Subcutaneous abdominal adipose tissue (tissue), 5 donors: ENCODE measurements at regions not wholly inside any gene's neighbourhood (a gene's known extent, or its start where the extent isn't known, plus 50 kb on each side); places are given as distances from the start of the nearest gene placed in this dataset.
"Not testable (repeated sequence)": the region's sequence is repeated elsewhere in the genome, so short reads cannot be mapped to it uniquely, and the experiment has no call there.

Experiments used
- H3K27ac ChIP-seq: one replicate; pipeline ENCODE4 v1.7.0; 2013; ENCODE audit warnings: low read depth, mild to moderate bottlenecking, inconsistent platforms, low read length, moderate library complexity
- H3K27me3 ChIP-seq, 5 donors: one replicate each; pipeline ENCODE4 v1.7.0; 2013; ENCODE audit warnings: low read length in 5 of 5, inconsistent platforms in 1 of 5; ENCODE audit not compliant: control insufficient read depth in 5 of 5, insufficient read depth in 4 of 5
- H3K36me3 ChIP-seq, 5 donors: one replicate each; pipeline ENCODE4 v1.7.0; 2013; ENCODE audit warnings: low read length in 5 of 5; ENCODE audit not compliant: control insufficient read depth in 5 of 5, insufficient read depth in 5 of 5
- H3K4me1 ChIP-seq, 5 donors: one replicate each; pipeline ENCODE4 v1.7.0; 2013; ENCODE audit warnings: low read length in 5 of 5, mild to moderate bottlenecking in 3 of 5, moderate library complexity in 1 of 5; ENCODE audit not compliant: control insufficient read depth in 5 of 5, insufficient read depth in 5 of 5
- H3K4me3 ChIP-seq, 5 donors: one replicate each; pipeline ENCODE4 v1.7.0; 2013; ENCODE audit warnings: low read length in 5 of 5, low read depth in 1 of 5
- H3K9ac ChIP-seq, 5 donors: one replicate each; pipeline ENCODE4 v1.7.0; 2013; ENCODE audit warnings: low read length in 5 of 5, mild to moderate bottlenecking in 4 of 5, moderate library complexity in 3 of 5
- H3K9me3 ChIP-seq, 5 donors: one replicate each; pipeline ENCODE4 v1.7.0; 2013; ENCODE audit warnings: low read length in 5 of 5; ENCODE audit not compliant: control insufficient read depth in 5 of 5
- donor health status: healthy.
- donor health status: healthy.
- donor health status: healthy.
- donor health status: healthy.
- donor health status: healthy.

DNA sequence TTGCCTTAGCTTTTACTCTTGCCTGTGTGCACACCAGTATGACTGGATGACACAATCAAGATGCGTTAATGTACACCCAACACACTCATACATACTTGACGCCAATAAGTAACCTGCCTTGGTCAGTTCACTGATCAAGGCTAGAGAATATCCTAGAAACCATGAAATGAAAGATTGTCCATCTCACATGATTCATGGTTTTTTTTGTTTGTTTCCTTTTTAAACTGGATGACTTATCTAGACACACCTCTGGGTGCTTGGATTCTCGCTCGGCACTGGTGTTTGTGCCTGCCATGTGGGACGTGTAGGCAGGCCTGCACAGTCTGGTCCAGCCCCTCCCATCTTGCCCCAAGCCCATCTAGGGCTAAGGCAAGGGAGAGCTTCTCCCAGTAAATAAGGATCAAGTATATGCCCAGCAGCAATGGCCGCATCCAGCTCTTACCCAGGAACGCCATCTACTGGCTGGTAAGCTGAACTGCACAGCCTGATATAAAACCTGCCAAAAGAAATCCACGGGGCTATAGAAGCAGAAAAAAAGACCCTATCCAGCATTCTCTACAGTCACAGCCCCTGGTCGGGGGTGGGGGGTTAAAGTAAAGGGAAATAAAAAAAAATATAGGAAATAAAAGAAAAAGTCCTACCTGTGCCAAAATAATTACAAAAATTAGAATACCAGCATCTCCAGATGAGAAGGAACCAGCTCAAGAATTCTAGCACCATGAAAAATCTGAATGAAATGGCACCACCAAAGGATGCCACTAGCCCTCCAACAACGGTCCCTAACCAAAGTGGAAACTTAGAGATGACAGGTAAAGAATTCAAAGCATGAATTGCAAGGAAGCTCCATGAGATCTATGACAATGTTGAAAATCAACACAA, 73.3 kb downstream of the OTOR start:
- H3K4me1 ChIP-seq, result no peaks in the 10 kb centered on the region
- H3K9me3 ChIP-seq, result peaks cover 0 to 3% (median 0%) of the 10 kb centered on the region in 5 donors
- no peak overlapping the region for H3K27ac ChIP-seq
- peaks cover 0 to 3% (median 0%) of the 10 kb centered on the region in 5 donors for H3K27me3 ChIP-seq
- no peak overlapping the region for H3K4me3 ChIP-seq
- no peak overlapping the region for H3K9ac ChIP-seq
- H3K36me3 ChIP-seq, result no peaks in the 10 kb centered on the region

DNA sequence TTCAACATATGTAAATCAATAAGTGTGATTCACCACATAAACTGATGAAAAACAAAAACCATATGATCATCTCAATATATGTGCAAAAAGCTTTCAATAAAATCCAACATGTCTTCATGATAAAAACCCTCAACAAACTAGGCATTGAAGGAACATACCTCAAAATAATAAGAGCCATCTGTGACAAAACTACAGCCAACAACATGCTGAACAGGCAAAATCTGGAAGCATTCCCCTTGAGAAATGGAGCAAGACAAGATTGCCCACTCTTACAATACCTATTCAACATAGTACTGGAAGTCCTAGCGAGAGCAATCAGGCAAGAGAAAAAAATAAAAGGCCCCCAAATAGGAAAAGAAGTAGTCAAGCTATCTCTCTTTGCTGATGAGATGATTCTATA, 76.5 kb downstream of the OTOR start:
- H3K27ac ChIP-seq, result no peak overlapping the region
- no peak overlapping the region for H3K9ac ChIP-seq
- H3K36me3 ChIP-seq, result no peaks in the 10 kb centered on the region
- no peak overlapping the region for H3K4me3 ChIP-seq
- H3K27me3 ChIP-seq, result peaks cover 0 to 3% (median 0%) of the 10 kb centered on the region in 5 donors
- peaks cover 0 to 3% (median 0%) of the 10 kb centered on the region in 5 donors for H3K9me3 ChIP-seq
- H3K4me1 ChIP-seq, result no peaks in the 10 kb centered on the region

DNA sequence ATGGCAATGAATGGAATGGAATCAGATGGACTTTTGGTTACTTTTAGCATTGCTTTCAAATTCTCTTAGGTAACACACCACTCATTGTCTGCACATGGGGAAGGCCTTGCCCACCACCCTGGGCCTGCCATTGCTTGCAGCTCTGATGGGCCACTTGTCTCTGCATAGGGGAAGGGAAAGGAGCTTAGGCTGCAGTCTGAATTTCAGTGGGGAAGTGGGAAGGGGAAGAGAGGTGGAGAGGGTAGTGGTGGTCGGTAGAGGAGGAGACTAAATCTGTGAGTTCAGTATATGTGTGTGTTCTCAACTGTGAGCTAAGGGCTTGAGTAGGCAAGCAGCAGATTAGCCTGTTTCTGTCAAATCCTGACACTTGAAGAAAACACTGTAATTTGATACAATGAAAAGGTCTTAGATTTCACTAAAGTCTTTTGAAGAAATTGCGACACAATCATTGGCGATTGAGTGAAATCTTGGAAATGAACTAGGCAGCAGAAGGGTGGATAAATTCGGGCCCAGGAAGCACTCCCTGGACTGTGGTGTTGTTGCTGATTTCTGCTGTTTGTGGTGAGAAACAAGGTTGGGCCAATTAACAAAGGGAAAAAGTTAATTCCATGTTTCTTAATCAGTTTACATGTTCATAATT, 80.6 kb downstream of the OTOR start:
- H3K27ac ChIP-seq, result no peak overlapping the region
- H3K9ac ChIP-seq, result no peak overlapping the region
- H3K36me3 ChIP-seq, result no peaks in the 10 kb centered on the region
- H3K4me3 ChIP-seq, result no peak overlapping the region
- no peaks in the 10 kb centered on the region for H3K27me3 ChIP-seq
- H3K9me3 ChIP-seq, result peaks cover 0 to 3% (median 0%) of the 10 kb centered on the region in 5 donors
- no peaks in the 10 kb centered on the region for H3K4me1 ChIP-seq

DNA sequence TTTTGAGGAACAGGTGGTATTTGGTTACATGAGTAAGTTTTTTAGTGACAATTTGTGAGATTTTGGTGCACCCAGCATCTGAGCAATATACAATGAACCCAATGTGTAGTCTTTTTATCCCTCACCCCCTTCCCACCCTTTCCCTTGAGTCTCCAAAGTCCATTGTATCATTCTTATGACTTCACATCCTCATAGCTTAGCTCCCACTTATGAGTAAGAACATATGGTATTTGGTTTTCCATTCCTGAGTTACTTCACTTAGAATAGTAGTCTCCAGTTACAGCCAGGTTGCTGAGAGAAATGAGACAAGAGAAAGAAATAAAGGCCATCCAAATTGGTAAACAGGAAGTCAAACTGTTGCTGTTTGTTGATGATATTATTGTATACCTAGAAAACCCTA, 87.5 kb downstream of the OTOR start:
- H3K4me1 ChIP-seq, H3K9me3 ChIP-seq, H3K9ac ChIP-seq: not testable (repeated sequence)

DNA sequence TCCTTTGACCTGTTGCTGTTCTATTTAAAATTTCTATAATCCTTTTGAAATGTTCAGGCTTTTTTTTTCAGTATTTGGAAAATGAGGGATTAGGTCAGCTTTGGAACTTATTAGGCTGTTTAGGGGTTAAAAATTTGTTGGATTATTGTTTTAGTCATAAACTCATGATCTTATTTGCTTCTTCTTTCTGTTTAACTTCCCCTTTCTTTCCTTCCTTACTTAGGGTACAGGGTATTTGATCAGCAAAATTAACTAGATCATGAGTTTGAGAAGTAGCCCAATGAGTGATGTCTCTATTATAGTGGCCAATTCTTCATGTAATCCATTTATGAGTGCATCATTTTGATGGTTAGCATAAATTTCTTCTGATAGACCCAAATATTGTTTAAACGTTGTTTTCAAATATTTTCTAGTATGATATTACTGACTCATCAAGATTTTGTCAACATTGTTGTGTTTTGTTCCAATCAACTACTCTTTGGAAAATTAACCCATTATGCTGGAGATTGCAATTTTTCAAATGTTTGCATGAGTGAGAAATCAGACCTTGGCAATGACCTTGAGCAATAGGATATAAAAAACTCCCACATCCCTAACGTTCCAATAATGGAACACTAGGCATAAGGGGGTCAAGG, 94.4 kb downstream of the OTOR start:
- Histone ChIP-seq H3K27ac (no peak overlapping the region), H3K9me3 (no peaks in the 10 kb centered on the region), H3K36me3 (no peaks in the 10 kb centered on the region), H3K4me3 (no peak overlapping the region), H3K4me1 (no peaks in the 10 kb centered on the region), H3K9ac (no peak overlapping the region), H3K27me3 (no peaks in the 10 kb centered on the region)

More for the DNA sequence above, 87.5 kb downstream of the OTOR start:
- H3K4me3 ChIP-seq, H3K36me3 ChIP-seq, H3K27ac ChIP-seq, H3K27me3 ChIP-seq: not testable (repeated sequence)

DNA sequence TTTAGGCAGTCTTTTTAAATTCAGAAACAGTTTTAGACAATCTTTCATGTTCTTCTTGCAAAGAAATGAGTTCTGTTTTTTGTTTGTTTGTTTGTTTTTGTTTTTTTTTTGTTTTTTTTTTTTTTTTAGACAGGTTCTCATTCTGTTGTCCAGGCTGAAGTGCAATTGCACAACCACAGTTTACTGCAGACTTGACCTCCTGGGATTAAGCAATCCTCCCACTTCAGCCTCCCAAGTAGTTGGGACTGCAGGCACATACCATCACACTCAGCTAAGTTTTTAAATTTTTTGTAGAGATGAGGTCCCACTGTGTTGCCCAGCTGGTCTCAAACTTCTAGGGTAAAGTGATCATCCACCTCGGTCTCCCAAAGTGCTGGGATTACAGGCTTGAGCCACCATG, 96.2 kb downstream of the OTOR start:
- Histone ChIP-seq H3K36me3 (no peaks in the 10 kb centered on the region), H3K27me3 (no peaks in the 10 kb centered on the region), H3K9ac (no peak overlapping the region), H3K9me3 (no peaks in the 10 kb centered on the region), H3K4me1 (no peaks in the 10 kb centered on the region), H3K4me3 (no peak overlapping the region), H3K27ac (no peak overlapping the region)

DNA sequence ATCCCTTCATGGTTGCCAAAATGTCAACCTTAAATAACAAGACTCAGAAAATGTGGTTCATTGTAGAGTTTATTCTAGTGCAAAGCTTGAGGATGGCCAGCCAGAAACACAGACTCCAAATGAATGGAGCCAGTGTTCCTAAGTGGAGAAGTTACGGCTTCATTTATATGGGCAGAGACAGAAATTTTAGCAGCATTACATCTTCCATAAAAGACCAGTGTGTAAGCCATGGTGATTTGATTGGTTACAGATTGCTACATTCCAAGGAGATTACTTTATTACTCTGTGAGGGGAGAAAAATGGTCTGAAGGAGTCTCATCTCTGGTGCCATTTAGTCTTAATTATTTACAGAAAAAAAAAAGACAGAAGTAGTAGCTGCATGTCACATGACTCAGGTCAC, 97.8 kb downstream of the OTOR start:
- no peak overlapping the region for H3K27ac ChIP-seq
- H3K27me3 ChIP-seq, result no peaks in the 10 kb centered on the region
- H3K4me3 ChIP-seq, result no peak overlapping the region
- no peaks in the 10 kb centered on the region for H3K36me3 ChIP-seq
- no peak overlapping the region for H3K9ac ChIP-seq
- no peaks in the 10 kb centered on the region for H3K4me1 ChIP-seq
- no peaks in the 10 kb centered on the region for H3K9me3 ChIP-seq

DNA sequence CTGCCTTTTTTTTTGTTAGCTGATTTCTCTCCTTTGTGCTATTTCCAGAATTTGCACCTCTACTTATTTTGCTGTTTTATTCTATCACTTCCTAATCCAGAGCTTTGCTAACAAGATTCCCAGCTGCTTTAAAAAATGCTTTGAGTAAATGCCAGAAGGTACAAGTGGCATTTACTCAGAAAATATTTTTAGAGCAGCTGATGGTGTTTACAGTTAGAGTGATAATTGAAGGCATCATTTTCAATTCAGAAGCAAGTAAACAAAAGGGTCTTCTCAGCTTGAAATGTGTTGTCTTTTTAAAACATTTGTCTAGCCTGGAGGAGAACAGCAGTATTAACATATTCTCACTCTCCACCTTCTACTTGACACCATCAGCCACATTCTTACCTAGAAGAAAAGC, 99.9 kb downstream of the OTOR start:
- Histone ChIP-seq H3K4me1 (no peaks in the 10 kb centered on the region), H3K27ac (no peak overlapping the region), H3K4me3 (no peak overlapping the region), H3K27me3 (no peaks in the 10 kb centered on the region), H3K36me3 (no peaks in the 10 kb centered on the region), H3K9ac (no peak overlapping the region), H3K9me3 (no peaks in the 10 kb centered on the region)

DNA sequence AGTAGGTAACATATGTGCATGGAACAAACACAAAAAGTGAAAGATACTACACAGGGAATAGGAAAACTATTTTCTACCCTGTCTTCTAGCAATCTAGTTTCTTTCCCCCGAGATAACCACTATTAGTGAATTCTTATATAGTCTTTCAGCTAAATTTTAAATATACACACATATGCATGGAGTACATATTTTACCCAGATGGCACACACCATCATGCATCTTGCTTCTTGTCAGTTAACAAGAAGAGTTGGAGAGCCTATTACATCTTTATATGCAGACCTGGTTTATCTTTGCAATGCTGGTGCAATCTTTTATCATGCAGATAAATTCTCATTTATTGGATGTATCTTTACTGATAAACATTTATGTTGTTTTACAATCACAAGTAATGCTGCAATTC, 100.4 kb downstream of the OTOR start:
- Histone ChIP-seq H3K9ac (no peak overlapping the region), H3K4me1 (no peaks in the 10 kb centered on the region), H3K27me3 (no peaks in the 10 kb centered on the region), H3K27ac (no peak overlapping the region), H3K9me3 (no peaks in the 10 kb centered on the region), H3K4me3 (no peak overlapping the region), H3K36me3 (no peaks in the 10 kb centered on the region)

DNA sequence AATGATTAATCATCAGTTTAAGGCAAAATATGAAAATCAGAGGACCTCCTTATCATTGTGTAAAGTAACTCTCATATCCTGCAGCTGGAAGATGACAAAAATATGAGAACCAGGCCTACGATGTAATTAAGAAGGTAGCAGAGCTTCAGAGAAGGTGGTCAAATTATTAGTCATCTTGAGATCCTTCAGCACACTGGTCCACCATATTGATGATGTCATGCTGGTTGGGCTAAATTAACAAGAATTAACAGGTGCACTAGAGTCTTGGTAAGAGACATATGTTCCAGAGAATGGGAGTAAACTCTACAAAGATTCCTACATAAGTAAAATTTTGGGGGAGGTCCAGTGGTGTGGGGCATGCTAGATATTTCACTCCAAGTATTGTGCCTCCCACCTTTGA, 112.8 kb downstream of the OTOR start:
- Histone ChIP-seq H3K27me3 (no peaks in the 10 kb centered on the region), H3K9ac (no peak overlapping the region), H3K36me3 (no peaks in the 10 kb centered on the region), H3K4me3 (no peak overlapping the region), H3K4me1 (no peaks in the 10 kb centered on the region), H3K9me3 (peaks cover 0 to 8% (median 2%) of the 10 kb centered on the region in 5 donors), H3K27ac (no peak overlapping the region)
